Inferior parietal cortex (tissue), 1 donor: ENCODE measurements at regions not wholly inside any gene's neighbourhood (a gene's known extent, or its start where the extent isn't known, plus 50 kb on each side); places are given as distances from the start of the nearest gene placed in this dataset.
"Not testable (repeated sequence)": the region's sequence is repeated elsewhere in the genome, so short reads cannot be mapped to it uniquely, and the experiment has no call there.

Experiments
- DNase-seq: peaks from one replicate; pipeline ENCODE4 v3.0.0-alpha.2; 2016; ENCODE audit errors: extremely low spot score

DNA sequence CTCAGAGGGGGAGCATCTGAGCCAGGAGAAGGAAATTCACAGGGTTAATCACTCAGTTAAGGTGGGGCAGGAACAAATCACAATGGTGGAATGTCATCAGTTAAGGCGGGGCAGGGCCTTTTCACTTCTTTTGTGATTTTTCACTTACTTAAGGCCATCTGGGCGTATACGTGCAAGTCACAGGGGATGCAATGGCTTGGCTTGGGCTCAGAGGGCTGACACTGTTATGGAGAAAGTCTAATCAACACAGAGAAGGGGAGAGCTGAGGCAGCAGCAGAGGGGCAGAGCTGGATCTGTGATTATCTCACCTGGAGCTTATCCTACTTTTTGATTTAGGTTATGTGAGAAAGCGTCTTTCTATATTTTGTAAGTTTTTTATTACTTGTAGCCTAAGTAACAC, 350.1 kb downstream of the NSUN3 start:
- not testable (repeated sequence) for DNase-seq

DNA sequence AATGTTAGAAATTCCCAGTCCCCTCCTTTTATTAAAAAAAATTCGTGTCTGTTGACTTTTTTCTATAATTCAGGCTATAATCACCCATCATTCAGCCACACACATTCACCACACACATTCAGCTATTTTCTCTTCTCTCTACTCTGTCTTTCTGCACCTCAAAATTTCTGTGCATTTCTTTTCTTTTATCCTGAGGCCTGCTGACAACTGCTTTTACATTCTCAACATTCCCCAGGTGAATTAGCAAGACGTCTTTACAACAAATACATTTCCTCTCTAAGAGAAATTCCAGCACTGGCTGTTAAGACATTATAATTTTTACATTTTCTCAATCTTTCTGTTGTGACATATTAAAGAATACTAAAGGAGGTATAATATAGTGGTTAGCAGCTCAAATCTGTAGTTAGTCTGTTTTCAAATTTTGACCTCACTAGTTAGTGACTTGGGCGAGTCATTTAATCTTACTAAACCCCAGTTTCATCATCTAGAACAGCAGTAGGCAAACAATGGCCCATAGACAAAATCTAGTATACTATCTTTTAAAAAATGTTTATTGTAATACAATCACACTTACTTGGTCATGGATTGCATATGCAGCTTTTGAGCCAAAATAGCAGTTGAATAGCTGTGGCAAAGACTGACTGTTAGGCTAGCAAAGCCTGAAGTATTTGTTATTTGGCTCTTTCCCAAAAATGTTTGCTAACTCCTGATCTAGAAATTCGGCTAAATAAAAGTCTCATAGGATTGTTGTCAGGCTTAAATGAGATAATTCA, 350.7 kb downstream of the NSUN3 start:
- no peak for DNase-seq

DNA sequence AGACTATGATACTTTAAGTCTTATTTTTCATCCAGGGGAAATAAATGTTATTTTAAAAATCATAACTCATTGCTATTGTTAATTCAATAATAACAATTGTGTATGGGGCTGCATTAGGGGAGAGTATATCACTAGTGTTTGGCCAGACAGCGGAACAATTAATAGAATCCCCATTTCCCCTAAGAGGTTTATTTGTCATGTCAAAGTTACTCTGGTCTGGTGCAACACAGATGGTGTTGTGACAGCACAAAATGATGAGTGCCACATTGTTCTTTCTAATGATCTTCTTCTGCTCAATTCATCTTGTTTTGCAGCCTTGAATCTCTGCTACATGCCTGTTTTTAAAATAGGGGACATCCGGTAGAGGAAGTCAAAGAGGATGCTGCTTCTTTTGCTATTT, 351.6 kb downstream of the NSUN3 start:
- no peak for DNase-seq

DNA sequence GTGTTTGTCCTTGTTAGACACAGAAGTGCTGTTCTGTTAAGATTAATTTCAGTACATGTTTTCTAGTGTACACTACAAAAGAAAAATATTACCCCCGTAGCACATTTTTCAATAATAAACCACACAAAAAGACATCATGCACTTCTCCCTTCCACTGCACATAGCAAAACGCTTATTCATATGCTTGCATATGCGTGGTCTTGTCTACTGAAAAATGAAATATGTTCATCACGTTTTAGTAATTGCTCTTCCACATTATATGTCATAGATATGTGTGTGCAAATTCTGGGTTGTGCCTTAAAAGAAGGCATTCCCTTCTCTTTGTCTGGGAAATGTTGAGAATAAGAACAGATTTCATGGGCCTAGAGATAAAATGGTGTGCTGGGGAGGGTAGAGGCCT, 353.9 kb downstream of the NSUN3 start:
- no peak for DNase-seq

DNA sequence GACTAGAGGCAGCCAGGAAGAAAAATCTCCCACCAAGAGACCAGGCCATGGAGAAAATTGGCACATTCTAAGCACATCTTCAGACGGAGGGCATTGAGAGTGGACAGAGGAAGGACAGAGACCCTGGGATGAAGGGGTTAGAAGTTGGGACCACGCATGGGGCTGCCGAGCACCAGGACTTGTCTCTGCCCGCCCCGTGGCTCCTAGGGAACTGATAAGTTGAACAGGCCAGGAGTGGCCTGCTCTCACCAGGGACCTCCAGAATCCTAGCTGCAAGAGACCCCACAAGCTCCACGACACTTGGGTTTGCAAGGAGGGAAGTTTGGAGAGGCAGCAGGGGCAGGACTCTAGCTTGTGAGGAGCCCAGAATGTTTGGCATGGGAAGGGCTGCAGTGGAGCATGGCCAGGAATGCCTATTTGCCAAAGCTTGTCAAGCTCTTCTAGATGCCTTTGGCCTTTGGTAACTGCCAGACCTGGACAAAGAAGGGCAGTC, 355.1 kb downstream of the NSUN3 start:
- no peak for DNase-seq

DNA sequence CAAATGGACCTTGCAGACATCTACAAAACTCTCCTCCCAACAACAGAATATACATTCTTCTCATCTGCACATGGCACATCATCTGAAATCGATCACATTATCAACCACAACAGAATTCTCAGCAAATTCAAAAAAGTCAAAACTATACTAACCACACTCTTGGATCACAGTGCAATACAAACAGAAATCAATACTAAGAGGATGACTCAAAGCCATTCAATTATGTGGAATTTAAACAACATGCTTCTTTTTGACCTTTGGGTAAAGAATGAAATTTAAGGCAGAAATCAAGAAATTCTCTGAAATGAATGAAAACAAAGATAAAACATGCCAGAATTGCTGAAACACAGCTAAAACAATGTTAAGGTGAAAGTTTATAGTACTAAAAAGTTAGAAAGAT, 358.1 kb downstream of the NSUN3 start:
- DNase-seq = no peak

DNA sequence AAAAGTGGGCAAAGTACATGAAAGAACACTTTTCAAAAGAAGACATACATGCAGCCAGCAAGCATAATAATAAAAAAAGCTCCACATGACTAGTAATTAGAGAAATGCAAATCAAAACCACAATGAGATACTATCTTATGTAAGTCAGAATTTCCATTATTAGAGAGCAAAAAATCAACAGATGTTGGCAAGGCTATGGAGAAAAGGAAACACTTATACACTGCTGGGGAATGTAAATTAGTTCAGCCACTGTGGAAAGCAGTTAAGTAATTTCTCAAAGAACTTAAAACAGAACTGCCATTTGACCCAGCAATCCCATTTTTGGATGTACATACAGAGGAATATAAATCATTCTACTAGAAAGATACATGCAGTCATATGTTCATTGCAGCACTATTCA, 360.7 kb downstream of the NSUN3 start:
- DNase-seq = no peak

DNA sequence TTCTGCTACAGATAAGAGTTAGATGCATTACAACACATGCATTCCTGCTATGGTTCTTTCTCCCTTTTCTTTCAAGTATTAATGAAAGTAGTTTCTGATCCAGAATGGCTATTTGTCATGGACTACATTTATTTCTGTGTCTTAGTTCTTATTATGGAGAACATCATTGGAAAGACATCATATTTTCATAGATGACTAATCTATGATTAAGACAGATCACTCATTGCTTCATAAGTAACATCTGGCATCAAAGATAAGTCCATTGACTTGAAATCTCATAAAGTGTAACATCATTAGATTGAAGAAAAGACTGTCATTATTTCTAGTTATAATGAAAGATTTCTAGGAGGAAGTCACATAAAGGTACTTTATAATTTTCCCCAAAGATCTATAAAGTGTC, 366.7 kb downstream of the NSUN3 start:
- no peak for DNase-seq

DNA sequence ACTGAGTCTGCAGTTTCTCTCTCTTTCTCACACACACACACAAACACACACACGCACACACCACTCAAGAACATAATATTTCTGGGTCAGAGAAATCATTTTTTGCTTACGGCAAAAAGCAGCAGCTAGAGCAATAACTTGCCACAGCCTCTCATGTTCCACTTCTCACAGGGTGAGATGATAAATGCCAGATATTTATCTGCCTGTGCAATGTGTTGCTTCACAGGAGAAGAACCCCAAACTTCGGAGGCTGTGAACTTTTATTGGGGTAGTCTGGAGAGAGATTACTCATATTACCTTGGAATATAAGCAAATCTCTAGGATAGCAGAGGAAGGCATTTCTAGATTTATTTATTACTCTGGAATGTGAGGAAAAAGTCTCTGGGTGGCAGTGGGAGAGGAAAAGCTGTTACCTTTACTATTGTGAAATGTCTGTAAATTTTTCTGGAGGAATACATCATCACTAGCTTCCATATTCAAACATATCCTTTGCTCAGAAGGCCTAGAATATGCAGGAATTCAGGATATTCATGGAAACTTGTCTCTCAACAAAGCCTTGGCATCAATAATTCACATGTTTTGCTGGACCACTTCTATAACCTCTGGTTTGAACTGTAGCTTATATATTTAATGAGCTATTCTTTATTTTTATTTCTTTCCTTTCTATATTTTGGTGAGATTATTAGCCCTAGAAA, 369.2 kb downstream of the NSUN3 start:
- DNase-seq = no peak

DNA sequence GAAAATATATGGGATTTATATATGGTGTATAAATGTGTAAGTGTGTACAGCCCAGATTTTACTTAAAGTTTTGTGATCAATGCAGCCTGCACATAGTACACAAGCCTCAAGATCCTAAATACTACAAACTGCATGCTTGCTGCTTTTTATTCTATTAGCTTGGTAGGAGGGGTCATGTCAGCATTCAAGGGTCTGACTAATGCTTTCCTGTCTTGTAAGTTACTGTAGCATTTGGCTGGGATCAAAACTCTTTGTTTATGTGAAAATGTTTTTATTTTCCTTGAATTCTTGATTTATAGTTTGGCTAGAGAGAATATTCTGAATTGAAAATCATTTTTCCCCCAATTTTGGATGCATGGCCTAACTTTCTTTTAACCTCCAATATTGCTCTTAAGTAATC, 370.9 kb downstream of the NSUN3 start:
- DNase-seq = no peak

DNA sequence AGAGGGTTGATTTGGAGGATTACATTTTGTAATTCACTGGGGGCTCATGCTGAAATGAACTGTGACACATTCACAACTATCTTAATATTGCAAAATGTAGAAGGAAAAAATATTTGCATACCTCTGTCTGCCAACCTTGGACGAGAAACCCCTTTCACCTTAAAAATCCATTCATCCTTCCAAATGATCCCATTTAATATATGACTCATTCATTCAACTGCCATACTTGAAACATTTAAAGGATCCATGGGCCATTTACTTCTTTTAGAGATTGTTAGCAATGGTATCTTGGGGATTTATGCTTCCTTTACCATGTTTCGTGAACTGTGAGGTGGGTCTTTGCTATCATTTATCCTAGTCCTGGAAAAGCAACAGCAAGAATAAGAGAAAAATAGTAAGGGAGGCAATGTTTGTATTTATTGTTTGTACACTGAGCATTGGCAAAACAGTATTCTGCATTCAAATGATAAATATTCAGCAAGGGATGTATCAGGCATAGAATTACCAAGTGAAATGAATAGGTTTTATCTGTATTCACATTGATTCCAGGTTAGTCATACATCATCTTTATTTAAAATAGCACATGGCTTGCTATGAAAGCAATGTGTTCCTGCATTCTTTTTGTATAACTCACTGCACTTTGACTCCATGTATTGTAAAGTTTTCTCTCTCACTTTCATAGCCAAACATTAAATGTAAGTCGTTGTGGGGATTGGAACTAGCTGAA, 378.1 kb downstream of the NSUN3 start:
- no peak for DNase-seq

DNA sequence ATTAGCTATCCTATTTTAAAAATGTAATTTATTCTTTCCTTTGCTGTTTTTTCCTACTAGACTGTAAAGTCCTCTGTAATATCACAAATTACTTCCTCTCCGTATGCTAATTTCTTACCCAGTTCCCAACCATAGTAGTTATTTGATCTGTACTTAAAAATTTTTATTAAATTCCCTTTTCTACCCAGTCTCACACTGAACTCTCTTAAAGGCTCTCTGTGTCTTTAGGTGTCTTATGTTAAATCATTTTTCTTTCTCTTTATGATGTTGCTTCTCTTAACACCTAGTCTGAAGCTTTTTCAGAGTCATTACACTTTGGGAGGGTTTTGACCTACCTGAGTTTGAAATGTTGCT, 378.6 kb downstream of the NSUN3 start:
- DNase-seq = no peak

DNA sequence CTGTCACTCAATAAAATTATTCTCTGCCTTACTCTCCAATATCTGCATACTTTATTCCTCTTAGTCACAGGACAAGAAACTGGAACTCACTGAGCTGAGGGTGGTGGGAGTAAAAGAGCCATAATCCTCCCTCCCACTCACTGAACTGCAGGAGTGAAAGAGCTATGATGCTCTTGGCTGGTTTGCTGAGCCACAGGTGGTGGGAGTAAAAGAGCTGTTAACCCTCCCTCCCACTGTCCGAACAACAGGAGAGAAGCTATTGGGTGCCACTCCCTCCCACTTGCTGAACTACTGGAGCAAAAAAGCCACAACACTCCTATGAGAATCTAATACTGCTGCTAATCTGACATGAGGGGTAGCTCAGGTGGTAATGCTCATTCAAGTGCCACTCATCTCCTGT, 391.0 kb downstream of the NSUN3 start:
- DNase-seq = no peak

DNA sequence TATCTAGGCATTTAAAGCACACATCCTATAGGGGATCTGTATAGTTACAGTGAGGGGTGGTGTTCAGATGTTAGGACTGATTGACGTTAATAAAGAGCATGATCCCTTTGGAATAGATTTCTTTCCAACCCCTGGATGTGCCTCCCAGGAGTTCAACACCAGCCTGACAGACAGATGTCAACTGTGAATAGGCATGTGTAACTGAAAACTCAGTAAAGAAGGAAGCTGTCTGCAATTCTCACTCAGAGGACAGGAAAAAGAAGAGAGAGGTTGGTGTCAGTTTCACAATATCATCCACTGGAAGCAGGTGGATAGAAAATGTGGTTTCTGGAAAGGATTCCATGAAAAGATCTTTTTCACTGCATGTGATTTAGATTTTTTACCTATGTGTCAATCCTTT, 396.3 kb downstream of the NSUN3 start:
- no peak for DNase-seq

DNA sequence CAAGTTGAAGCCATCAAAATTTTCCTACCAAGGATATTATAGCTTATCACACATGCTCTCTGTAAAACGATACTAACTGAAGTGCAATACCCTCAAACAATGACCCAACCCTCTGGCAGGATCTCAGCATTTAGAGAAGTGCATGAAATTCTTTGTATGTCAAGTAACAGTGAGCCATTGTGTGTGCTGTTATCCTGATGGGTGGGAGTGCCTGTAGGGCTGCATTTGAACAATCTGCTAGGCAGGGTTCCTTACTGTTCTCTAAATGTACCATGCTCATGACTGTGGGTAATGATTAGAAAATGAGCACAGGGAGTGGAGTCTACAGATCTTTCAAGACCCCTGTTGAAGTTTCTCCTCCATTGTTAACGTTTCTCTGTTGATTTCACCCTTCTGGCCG, 398.1 kb downstream of the NSUN3 start:
- no peak for DNase-seq

DNA sequence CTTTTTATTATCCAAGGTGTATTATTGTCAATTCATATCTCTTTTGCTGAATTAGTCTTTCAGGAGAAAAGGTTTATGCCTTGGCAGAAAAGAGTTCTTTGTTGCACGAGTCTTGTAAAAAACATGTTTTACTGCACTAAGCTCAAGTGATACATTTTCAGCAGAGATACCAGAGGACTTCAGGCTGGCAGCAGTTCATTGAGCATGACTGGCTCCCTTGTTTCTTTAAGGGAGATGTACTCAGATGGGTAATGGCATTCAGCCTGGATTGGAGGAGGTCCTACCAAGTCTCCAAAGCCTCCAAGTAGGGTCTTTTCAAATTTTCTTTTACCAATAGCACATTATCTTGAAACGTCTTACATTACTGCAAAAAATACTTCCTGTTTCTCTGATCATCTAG, 400.1 kb downstream of the NSUN3 start:
- no peak for DNase-seq

DNA sequence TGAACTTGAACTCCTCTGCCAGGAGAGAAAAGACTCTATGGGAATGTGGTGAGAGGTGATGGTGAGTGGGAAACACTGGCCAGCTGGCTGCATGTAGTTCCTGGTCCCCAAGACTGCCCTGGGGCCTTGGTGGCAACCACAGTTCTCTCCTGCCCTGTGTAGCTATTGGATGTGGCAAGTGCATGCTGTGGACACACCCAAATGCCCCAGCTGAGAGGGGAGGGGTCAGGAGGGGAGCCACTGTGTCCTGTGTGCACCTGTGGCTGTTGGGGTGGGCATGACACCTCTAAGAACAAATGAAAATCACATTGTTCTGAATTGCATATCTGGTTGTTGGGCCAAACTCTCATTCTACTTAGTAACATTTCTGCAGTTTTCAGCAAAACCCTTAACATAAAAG, 409.6 kb downstream of the NSUN3 start:
- DNase-seq = no peak

DNA sequence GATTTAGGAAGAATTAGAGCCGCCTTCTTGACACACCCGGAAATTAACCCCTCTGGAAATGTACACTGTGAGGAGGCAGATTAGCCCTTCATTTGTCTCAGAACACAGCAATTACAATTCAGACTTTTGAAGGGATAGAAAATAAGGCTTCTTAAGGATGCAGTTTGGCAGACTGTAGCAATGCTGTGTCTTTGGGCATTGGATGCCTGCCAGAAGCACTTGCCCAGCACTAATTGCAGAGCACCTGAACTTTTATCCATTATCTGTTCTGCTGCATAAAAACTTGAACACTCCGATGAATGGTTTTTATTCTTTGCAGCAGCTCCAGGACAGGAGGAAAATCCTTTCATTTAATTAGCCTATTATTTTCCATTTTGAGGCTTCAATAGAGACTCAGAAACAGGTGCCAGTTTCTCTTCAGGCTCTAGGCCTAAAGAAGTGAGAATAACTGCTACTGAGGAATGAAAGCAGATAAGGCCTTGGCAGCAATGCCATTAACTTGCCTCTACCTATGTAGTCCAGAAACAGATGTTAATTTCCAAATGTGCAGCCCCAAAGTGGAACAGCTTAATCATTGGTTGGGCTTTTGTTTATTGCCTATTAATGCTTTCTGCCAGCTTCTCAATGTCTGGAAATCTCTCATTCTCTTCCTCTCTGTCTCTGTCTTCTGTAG, 418.5 kb downstream of the NSUN3 start:
- no peak for DNase-seq

DNA sequence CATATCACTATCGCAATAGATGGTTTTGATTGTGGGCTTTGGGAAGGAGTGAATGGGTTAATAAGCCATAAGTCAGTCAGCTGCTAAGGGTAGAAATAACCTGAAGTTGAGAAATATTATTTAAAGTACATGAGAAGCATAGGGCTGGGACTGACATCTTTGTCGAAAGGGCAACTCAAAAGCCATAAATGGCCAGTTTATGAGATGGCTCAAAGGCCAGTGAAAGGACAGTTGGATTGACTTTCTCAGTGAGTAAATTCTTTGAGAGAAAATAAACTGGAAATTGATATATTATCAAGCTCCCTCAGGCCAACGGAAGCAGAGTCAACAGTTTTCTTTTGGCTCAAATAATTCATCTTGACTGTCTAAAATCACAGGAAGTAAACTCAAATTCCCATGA, 419.8 kb downstream of the NSUN3 start:
- DNase-seq = no peak

DNA sequence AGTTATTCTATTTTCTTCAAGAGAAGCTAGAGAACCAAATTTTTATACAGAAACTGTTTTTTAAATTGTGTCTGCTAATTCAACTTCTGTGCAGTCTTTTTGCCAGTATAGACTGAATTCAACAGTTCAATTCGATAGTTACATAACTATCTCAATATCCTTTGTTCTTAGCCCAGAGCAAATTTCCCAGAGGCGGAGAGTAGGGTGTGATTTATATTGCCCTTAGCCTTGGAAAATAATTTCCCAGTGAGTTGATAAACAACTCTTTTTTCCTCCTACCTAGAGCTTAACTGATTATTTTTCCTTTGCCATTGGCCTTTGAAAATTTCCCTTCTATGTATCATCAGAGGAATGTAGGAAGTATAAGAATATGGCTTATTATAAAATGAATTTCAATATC, 420.5 kb downstream of the NSUN3 start:
- DNase-seq = no peak

DNA sequence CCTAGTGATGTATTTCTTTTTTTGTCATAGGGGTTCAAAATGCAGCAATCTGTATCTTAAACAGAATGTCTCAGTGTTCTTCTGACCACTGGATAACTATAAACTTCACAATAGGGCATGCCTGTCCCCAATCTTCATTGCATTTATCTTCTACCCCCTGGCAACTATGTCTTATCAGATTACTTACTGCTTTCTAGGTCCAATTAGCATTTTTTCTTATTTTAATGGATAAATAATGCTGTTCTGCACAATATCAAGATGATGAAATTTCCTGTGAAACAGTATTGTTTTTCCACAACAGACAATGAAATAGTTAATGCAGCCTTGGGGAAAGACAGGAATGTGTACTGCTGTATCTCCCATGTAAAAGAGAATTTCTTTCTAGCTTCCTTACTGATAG, 432.1 kb downstream of the NSUN3 start:
- no peak for DNase-seq

DNA sequence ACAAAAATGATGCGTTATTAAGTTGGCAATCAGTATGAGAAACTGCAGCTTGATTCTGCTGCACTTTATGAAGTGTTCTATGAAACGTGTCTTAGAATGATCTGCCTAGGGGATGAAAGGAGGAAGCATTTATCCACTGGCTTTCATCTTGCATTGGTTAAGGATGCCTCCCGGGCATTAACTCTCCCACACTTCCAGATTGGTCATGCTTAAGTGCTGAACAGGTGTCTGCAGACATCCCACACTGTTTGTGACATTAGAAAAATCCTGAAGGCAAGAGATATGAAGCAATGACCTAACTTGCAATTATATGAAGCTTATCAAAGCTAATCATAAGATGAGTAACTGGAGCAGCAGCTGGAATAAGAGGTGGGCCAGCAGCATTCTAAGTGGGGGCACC, 437.3 kb downstream of the NSUN3 start:
- no peak for DNase-seq
